ENCODE measurements at regions not wholly inside any gene's neighbourhood (a gene's known extent, or its start where the extent isn't known, plus 50 kb on each side); places are given as distances from the start of the nearest gene placed in this dataset.

GRCh38 chr3:88984832-88985231 lies 122.6 kb upstream of the EPHA3 start:
- intact Hi-C loops (cut with micrococcal nuclease) = no loop called here
- DNase-seq (ENCODE audit: low spot score) = no peak
- Mint-ChIP-seq H3K9me3 (peaks cover 4% of the 10 kb centered on the region), H3K4me3 (ENCODE audit: low read depth) (no peak overlapping the region), H3K4me1 (ENCODE audit: low read depth) (no peaks in the 10 kb centered on the region), H3K36me3 (ENCODE audit: low read depth) (no peaks in the 10 kb centered on the region), H3K27ac (no peak overlapping the region), H3K27me3 (ENCODE audit: low read depth) (no peaks in the 10 kb centered on the region)

GRCh38 chr3:88985491-88985890 lies 121.9 kb upstream of the EPHA3 start:
- Mint-ChIP-seq H3K9me3 (no peaks in the 10 kb centered on the region), H3K4me3 (ENCODE audit: low read depth) (no peak overlapping the region), H3K36me3 (ENCODE audit: low read depth) (no peaks in the 10 kb centered on the region), H3K4me1 (ENCODE audit: low read depth) (no peaks in the 10 kb centered on the region), H3K27ac (no peak overlapping the region), H3K27me3 (ENCODE audit: low read depth) (no peaks in the 10 kb centered on the region)
- no peak for DNase-seq (ENCODE audit: low spot score)
- intact Hi-C loops (cut with micrococcal nuclease) = no loop called here

GRCh38 chr3:88986834-88987233 lies 120.6 kb upstream of the EPHA3 start:
- Mint-ChIP-seq H3K4me3 (ENCODE audit: low read depth) (no peak overlapping the region), H3K4me1 (ENCODE audit: low read depth) (no peaks in the 10 kb centered on the region), H3K9me3 (no peaks in the 10 kb centered on the region), H3K27me3 (ENCODE audit: low read depth) (no peaks in the 10 kb centered on the region), H3K27ac (no peak overlapping the region), H3K36me3 (ENCODE audit: low read depth) (no peaks in the 10 kb centered on the region)
- no peak for DNase-seq (ENCODE audit: low spot score)
- intact Hi-C loops (cut with micrococcal nuclease) = no loop called here

- no peaks in the 10 kb centered on the region for H3K4me1 Mint-ChIP-seq (ENCODE audit: low read depth)
- H3K36me3 Mint-ChIP-seq (ENCODE audit: low read depth) = no peaks in the 10 kb centered on the region
- DNase-seq (ENCODE audit: low spot score) = no peak
- no peak overlapping the region for H3K27ac Mint-ChIP-seq
- intact Hi-C loops (cut with micrococcal nuclease) = no loop called here
- H3K4me3 Mint-ChIP-seq (ENCODE audit: low read depth) = no peak overlapping the region
- no peaks in the 10 kb centered on the region for H3K27me3 Mint-ChIP-seq (ENCODE audit: low read depth)
- H3K9me3 Mint-ChIP-seq = no peaks in the 10 kb centered on the region
These were observed 119.6 kb upstream of the EPHA3 start for GRCh38 chr3:88987776-88988175.

GRCh38 chr3:88988906-88989305 lies 118.5 kb upstream of the EPHA3 start:
- H3K36me3 Mint-ChIP-seq (ENCODE audit: low read depth) = no peaks in the 10 kb centered on the region
- H3K27ac Mint-ChIP-seq = no peak overlapping the region
- no peak for DNase-seq (ENCODE audit: low spot score)
- no peaks in the 10 kb centered on the region for H3K27me3 Mint-ChIP-seq (ENCODE audit: low read depth)
- no peaks in the 10 kb centered on the region for H3K4me1 Mint-ChIP-seq (ENCODE audit: low read depth)
- H3K9me3 Mint-ChIP-seq = no peaks in the 10 kb centered on the region
- no peak overlapping the region for H3K4me3 Mint-ChIP-seq (ENCODE audit: low read depth)
- intact Hi-C loops (cut with micrococcal nuclease) = no loop called here

GRCh38 chr3:88991496-88991895 lies 115.9 kb upstream of the EPHA3 start:
- H3K27me3 Mint-ChIP-seq (ENCODE audit: low read depth) = no peaks in the 10 kb centered on the region

GRCh38 chr3:88996691-88997090 lies 110.7 kb upstream of the EPHA3 start:
- no peak overlapping the region for H3K4me3 Mint-ChIP-seq (ENCODE audit: low read depth)
- H3K4me1 Mint-ChIP-seq (ENCODE audit: low read depth) = no peaks in the 10 kb centered on the region
- intact Hi-C loops (cut with micrococcal nuclease) = no loop called here
- H3K9me3 Mint-ChIP-seq = peaks cover 4% of the 10 kb centered on the region
- H3K36me3 Mint-ChIP-seq (ENCODE audit: low read depth) = no peaks in the 10 kb centered on the region
- H3K27me3 Mint-ChIP-seq (ENCODE audit: low read depth) = no peaks in the 10 kb centered on the region
- H3K27ac Mint-ChIP-seq = no peak overlapping the region
- DNase-seq (ENCODE audit: low spot score) = no peak

More at GRCh38 chr3:88991496-88991895, 115.9 kb upstream of the EPHA3 start:
- Mint-ChIP-seq H3K4me1 (ENCODE audit: low read depth) (no peaks in the 10 kb centered on the region), H3K9me3 (no peaks in the 10 kb centered on the region), H3K36me3 (ENCODE audit: low read depth) (no peaks in the 10 kb centered on the region), H3K4me3 (ENCODE audit: low read depth) (no peak overlapping the region), H3K27ac (no peak overlapping the region)
- DNase-seq (ENCODE audit: low spot score) = no peak
- intact Hi-C loops (cut with micrococcal nuclease) = no loop called here

- no peaks in the 10 kb centered on the region for H3K36me3 Mint-ChIP-seq (ENCODE audit: low read depth)
- no peak overlapping the region for H3K4me3 Mint-ChIP-seq (ENCODE audit: low read depth)
- no peaks in the 10 kb centered on the region for H3K27me3 Mint-ChIP-seq (ENCODE audit: low read depth)
- H3K27ac Mint-ChIP-seq = no peak overlapping the region
- intact Hi-C loops (cut with micrococcal nuclease) = no loop called here
- H3K4me1 Mint-ChIP-seq (ENCODE audit: low read depth) = no peaks in the 10 kb centered on the region
- no peak for DNase-seq (ENCODE audit: low spot score)
- H3K9me3 Mint-ChIP-seq = peaks cover 4% of the 10 kb centered on the region
These were observed 110.2 kb upstream of the EPHA3 start for GRCh38 chr3:88997260-88997659.

GRCh38 chr3:89000886-89001285 lies 106.5 kb upstream of the EPHA3 start:
- H3K27ac Mint-ChIP-seq = no peak overlapping the region
- H3K27me3 Mint-ChIP-seq (ENCODE audit: low read depth) = no peaks in the 10 kb centered on the region
- no peak for DNase-seq (ENCODE audit: low spot score)
- H3K9me3 Mint-ChIP-seq = peaks cover 4% of the 10 kb centered on the region
- H3K36me3 Mint-ChIP-seq (ENCODE audit: low read depth) = no peaks in the 10 kb centered on the region
- no peak overlapping the region for H3K4me3 Mint-ChIP-seq (ENCODE audit: low read depth)
- no peaks in the 10 kb centered on the region for H3K4me1 Mint-ChIP-seq (ENCODE audit: low read depth)
- intact Hi-C loops (cut with micrococcal nuclease) = no loop called here

- no peak for DNase-seq (ENCODE audit: low spot score)
- Mint-ChIP-seq H3K27me3 (ENCODE audit: low read depth) (no peaks in the 10 kb centered on the region), H3K27ac (no peak overlapping the region), H3K9me3 (peaks cover 4% of the 10 kb centered on the region), H3K4me3 (ENCODE audit: low read depth) (no peak overlapping the region), H3K4me1 (ENCODE audit: low read depth) (no peaks in the 10 kb centered on the region), H3K36me3 (ENCODE audit: low read depth) (no peaks in the 10 kb centered on the region)
- intact Hi-C loops (cut with micrococcal nuclease) = no loop called here
These were observed 105.2 kb upstream of the EPHA3 start for GRCh38 chr3:89002191-89002590.

- intact Hi-C loops (cut with micrococcal nuclease) = no loop called here
- peaks cover 7% of the 10 kb centered on the region for H3K9me3 Mint-ChIP-seq
- no peaks in the 10 kb centered on the region for H3K36me3 Mint-ChIP-seq (ENCODE audit: low read depth)
- DNase-seq (ENCODE audit: low spot score) = no peak
- no peak overlapping the region for H3K4me3 Mint-ChIP-seq (ENCODE audit: low read depth)
- no peaks in the 10 kb centered on the region for H3K4me1 Mint-ChIP-seq (ENCODE audit: low read depth)
- no peaks in the 10 kb centered on the region for H3K27me3 Mint-ChIP-seq (ENCODE audit: low read depth)
- H3K27ac Mint-ChIP-seq = no peak overlapping the region
These were observed 93.9 kb upstream of the EPHA3 start for GRCh38 chr3:89013536-89013935.

- intact Hi-C loops (cut with micrococcal nuclease) = no loop called here
- Mint-ChIP-seq H3K4me1 (ENCODE audit: low read depth) (no peaks in the 10 kb centered on the region), H3K27ac (no peak overlapping the region)
These were observed 89.9 kb upstream of the EPHA3 start for GRCh38 chr3:89017531-89017930.

GRCh38 chr3:89025185-89025584 lies 82.2 kb upstream of the EPHA3 start:
- H3K4me3 Mint-ChIP-seq (ENCODE audit: low read depth) = no peak overlapping the region
- intact Hi-C loops (cut with micrococcal nuclease) = no loop called here
- no peaks in the 10 kb centered on the region for H3K4me1 Mint-ChIP-seq (ENCODE audit: low read depth)
- no peak for DNase-seq (ENCODE audit: low spot score)
- H3K36me3 Mint-ChIP-seq (ENCODE audit: low read depth) = no peaks in the 10 kb centered on the region
- no peaks in the 10 kb centered on the region for H3K9me3 Mint-ChIP-seq
- no peaks in the 10 kb centered on the region for H3K27me3 Mint-ChIP-seq (ENCODE audit: low read depth)
- H3K27ac Mint-ChIP-seq = no peak overlapping the region

More at GRCh38 chr3:89017531-89017930, 89.9 kb upstream of the EPHA3 start:
- H3K36me3 Mint-ChIP-seq (ENCODE audit: low read depth) = no peaks in the 10 kb centered on the region
- H3K27me3 Mint-ChIP-seq (ENCODE audit: low read depth) = no peaks in the 10 kb centered on the region
- no peak for DNase-seq (ENCODE audit: low spot score)
- H3K9me3 Mint-ChIP-seq = peaks cover 3% of the 10 kb centered on the region
- H3K4me3 Mint-ChIP-seq (ENCODE audit: low read depth) = no peak overlapping the region

- Mint-ChIP-seq H3K36me3 (ENCODE audit: low read depth) (no peaks in the 10 kb centered on the region), H3K4me1 (ENCODE audit: low read depth) (no peaks in the 10 kb centered on the region), H3K4me3 (ENCODE audit: low read depth) (no peak overlapping the region), H3K9me3 (no peaks in the 10 kb centered on the region), H3K27ac (no peak overlapping the region), H3K27me3 (ENCODE audit: low read depth) (no peaks in the 10 kb centered on the region)
- intact Hi-C loops (cut with micrococcal nuclease) = no loop called here
- DNase-seq (ENCODE audit: low spot score) = no peak
These were observed 74.9 kb upstream of the EPHA3 start for GRCh38 chr3:89032346-89033013.

Data from activated T-helper 2 cell treated with anti-CD3 and anti-CD28 coated beads, Interferon-gamma antibody, Interleukin-2, Interleukin-4, amounts not matched to agents 10 μg/mL and 5 μg/mL and 100 μg/mL, durations not matched to agents 14 hours and 24 hours and 36 hours (primary cell).